ENCODE measurements at regions not wholly inside any gene's neighbourhood (a gene's known extent, or its start where the extent isn't known, plus 50 kb on each side); places are given as distances from the start of the nearest gene placed in this dataset.

DNA sequence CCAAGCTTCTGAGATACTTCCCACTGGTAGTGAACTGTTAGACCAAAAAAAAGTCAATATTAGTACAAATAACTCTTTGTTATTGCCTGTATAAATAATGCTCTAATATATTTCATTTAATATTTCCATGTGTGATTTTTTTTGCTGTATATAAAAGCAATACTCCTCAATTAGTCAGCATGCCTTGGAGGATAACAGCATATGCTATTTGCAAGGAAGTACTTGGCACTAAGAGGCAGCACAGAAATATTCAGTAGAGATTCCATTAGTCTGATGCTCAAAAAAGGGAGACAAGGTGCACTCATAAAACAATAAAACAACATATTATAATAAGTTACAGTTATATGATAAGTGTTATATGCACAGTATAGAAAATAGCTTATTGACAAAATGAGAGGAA lies 296.6 kb upstream of the MPDZ start:
- H3K9me3 ChIP-seq (replicated peaks; ENCODE audit: control insufficient read depth, insufficient read depth, low read depth, low read length): no peaks in the 10 kb centered on the region
- no peaks in the 10 kb centered on the region for H4K20me1 ChIP-seq (replicated peaks; ENCODE audit: control insufficient read depth, insufficient read depth, low read length)
- ATAC-seq (no peak), FAIRE-seq (no peak), DNase-seq (ENCODE audit: extremely low read depth in 1 of 4, low spot score in 3 of 4) (no peak)
- BruUV-seq (replicated peaks): no TSS peak
- no peaks in the 10 kb centered on the region for H3K27me3 ChIP-seq (ENCODE audit: control insufficient read depth in 2 of 2, insufficient read depth in 2 of 2, low read length in 2 of 2)
- no peaks in the 10 kb centered on the region for H3K36me3 ChIP-seq (ENCODE audit: control insufficient read depth, insufficient read depth, low read length)
- in situ Hi-C loops (cut with MboI) (no loop called here), intact Hi-C loops (cut with micrococcal nuclease) (no loop called here)
- H3K79me2 ChIP-seq (ENCODE audit: control insufficient read depth, insufficient read depth, low read length): no peaks in the 10 kb centered on the region
- TF ChIP-seq ILF3 (IDR thresholded peaks at IDR 0.05; ENCODE audit: borderline replicate concordance): no peak
- TF ChIP-seq ZNF444 (CRISPR knock-in tag; IDR thresholded peaks at IDR 0.05): no peak
- no peak for TF ChIP-seq ZNF324 (CRISPR knock-in tag; IDR thresholded peaks at IDR 0.05)
- TF ChIP-seq BDP1 (IDR thresholded peaks at IDR 0.05; ENCODE audit: insufficient read depth, insufficient read length): no peak
- no peak for TF ChIP-seq HDAC3 (IDR thresholded peaks at IDR 0.05; ENCODE audit: borderline replicate concordance, partially characterized antibody)
- no peak for TF ChIP-seq TEAD4 (IDR thresholded peaks at IDR 0.05; ENCODE audit: low read length)
- no peak for TF ChIP-seq TEAD4 (CRISPR knock-in tag; IDR thresholded peaks at IDR 0.05; ENCODE audit: borderline replicate concordance)
- TF ChIP-seq, protein P1, sequence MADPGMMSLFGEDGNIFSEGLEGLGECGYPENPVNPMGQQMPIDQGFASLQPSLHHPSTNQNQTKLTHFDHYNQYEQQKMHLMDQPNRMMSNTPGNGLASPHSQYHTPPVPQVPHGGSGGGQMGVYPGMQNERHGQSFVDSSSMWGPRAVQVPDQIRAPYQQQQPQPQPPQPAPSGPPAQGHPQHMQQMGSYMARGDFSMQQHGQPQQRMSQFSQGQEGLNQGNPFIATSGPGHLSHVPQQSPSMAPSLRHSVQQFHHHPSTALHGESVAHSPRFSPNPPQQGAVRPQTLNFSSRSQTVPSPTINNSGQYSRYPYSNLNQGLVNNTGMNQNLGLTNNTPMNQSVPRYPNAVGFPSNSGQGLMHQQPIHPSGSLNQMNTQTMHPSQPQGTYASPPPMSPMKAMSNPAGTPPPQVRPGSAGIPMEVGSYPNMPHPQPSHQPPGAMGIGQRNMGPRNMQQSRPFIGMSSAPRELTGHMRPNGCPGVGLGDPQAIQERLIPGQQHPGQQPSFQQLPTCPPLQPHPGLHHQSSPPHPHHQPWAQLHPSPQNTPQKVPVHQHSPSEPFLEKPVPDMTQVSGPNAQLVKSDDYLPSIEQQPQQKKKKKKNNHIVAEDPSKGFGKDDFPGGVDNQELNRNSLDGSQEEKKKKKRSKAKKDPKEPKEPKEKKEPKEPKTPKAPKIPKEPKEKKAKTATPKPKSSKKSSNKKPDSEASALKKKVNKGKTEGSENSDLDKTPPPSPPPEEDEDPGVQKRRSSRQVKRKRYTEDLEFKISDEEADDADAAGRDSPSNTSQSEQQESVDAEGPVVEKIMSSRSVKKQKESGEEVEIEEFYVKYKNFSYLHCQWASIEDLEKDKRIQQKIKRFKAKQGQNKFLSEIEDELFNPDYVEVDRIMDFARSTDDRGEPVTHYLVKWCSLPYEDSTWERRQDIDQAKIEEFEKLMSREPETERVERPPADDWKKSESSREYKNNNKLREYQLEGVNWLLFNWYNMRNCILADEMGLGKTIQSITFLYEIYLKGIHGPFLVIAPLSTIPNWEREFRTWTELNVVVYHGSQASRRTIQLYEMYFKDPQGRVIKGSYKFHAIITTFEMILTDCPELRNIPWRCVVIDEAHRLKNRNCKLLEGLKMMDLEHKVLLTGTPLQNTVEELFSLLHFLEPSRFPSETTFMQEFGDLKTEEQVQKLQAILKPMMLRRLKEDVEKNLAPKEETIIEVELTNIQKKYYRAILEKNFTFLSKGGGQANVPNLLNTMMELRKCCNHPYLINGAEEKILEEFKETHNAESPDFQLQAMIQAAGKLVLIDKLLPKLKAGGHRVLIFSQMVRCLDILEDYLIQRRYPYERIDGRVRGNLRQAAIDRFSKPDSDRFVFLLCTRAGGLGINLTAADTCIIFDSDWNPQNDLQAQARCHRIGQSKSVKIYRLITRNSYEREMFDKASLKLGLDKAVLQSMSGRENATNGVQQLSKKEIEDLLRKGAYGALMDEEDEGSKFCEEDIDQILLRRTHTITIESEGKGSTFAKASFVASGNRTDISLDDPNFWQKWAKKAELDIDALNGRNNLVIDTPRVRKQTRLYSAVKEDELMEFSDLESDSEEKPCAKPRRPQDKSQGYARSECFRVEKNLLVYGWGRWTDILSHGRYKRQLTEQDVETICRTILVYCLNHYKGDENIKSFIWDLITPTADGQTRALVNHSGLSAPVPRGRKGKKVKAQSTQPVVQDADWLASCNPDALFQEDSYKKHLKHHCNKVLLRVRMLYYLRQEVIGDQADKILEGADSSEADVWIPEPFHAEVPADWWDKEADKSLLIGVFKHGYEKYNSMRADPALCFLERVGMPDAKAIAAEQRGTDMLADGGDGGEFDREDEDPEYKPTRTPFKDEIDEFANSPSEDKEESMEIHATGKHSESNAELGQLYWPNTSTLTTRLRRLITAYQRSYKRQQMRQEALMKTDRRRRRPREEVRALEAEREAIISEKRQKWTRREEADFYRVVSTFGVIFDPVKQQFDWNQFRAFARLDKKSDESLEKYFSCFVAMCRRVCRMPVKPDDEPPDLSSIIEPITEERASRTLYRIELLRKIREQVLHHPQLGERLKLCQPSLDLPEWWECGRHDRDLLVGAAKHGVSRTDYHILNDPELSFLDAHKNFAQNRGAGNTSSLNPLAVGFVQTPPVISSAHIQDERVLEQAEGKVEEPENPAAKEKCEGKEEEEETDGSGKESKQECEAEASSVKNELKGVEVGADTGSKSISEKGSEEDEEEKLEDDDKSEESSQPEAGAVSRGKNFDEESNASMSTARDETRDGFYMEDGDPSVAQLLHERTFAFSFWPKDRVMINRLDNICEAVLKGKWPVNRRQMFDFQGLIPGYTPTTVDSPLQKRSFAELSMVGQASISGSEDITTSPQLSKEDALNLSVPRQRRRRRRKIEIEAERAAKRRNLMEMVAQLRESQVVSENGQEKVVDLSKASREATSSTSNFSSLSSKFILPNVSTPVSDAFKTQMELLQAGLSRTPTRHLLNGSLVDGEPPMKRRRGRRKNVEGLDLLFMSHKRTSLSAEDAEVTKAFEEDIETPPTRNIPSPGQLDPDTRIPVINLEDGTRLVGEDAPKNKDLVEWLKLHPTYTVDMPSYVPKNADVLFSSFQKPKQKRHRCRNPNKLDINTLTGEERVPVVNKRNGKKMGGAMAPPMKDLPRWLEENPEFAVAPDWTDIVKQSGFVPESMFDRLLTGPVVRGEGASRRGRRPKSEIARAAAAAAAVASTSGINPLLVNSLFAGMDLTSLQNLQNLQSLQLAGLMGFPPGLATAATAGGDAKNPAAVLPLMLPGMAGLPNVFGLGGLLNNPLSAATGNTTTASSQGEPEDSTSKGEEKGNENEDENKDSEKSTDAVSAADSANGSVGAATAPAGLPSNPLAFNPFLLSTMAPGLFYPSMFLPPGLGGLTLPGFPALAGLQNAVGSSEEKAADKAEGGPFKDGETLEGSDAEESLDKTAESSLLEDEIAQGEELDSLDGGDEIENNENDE (IDR thresholded peaks at IDR 0.05; ENCODE audit: low read depth, low read length): no peak
- no peak for TF ChIP-seq POLR2H (tag; IDR thresholded peaks at IDR 0.05; ENCODE audit: low read depth)
- TF ChIP-seq RFX7 (CRISPR knock-in tag; IDR thresholded peaks at IDR 0.05): no peak
- H3K4me1 ChIP-seq (replicated peaks in 1 of 2; ENCODE audit: control insufficient read depth in 2 of 2, insufficient read depth in 2 of 2, low read length in 2 of 2): no peaks in the 10 kb centered on the region
- POLR2A ChIA-PET: no interaction called here
- H3K4me3 ChIP-seq: no peak overlapping the region
- H3K9me1 ChIP-seq (ENCODE audit: control insufficient read depth, insufficient read depth, low read length): no peaks in the 10 kb centered on the region
- CTCF ChIA-PET (ENCODE audit: low intra/inter-chr PET ratio): no interaction called here
- no peak overlapping the region for H3K9ac ChIP-seq (ENCODE audit: insufficient read depth in 1 of 2, low read depth in 2 of 2, low read length in 2 of 2)
- no peak overlapping the region for H3K27ac ChIP-seq (ENCODE audit: extremely low read depth, low read depth, low read length)
- H3K4me2 ChIP-seq (ENCODE audit: insufficient read depth, low read length): no peak overlapping the region
- no peak overlapping the region for H2AFZ ChIP-seq (ENCODE audit: low read depth, low read length)

Measured in K562 (cell line).